MM.1S (cell line): ENCODE measurements at regions not wholly inside any gene's neighbourhood (a gene's known extent, or its start where the extent isn't known, plus 50 kb on each side); places are given as distances from the start of the nearest gene placed in this dataset.
"Not testable (repeated sequence)": the region's sequence is repeated elsewhere in the genome, so short reads cannot be mapped to it uniquely, and the experiment has no call there.

ENCODE experiments used
- CTCF ChIP-seq: fragments of 300-600 bp; sonication (generic); IDR thresholded peaks from 2 replicates; pipeline ENCODE4 v1.5.1; 2016; ENCODE audit warnings: antibody characterized with exemption, low read length, mixed read lengths
- EZH2 ChIP-seq: fragments of 300-600 bp; sonication (generic); optimal IDR thresholded peaks from 2 replicates; pipeline ENCODE3; 2017; ENCODE audit warnings: low read depth, mild to moderate bottlenecking, antibody characterized with exemption, low read length, mixed read lengths

GRCh38 chr16:32870628-32871027 is 194.7 kb upstream of the TP53TG3 start:
- not testable (repeated sequence) for TF ChIP-seq CTCF, EZH2
